K562 (cell line): ENCODE measurements at regions not wholly inside any gene's neighbourhood (a gene's known extent, or its start where the extent isn't known, plus 50 kb on each side); places are given as distances from the start of the nearest gene placed in this dataset.

Experiments used
- EZH2 ChIP-seq: IDR thresholded peaks from 2 replicates; pipeline ENCODE4 v1.6.1; 2012; ENCODE audit warnings: low read depth, mild to moderate bottlenecking, inconsistent platforms, low read length, borderline replicate concordance
- ZNF77 ChIP-seq: fragments of 250-450 bp; sonication (Bioruptor Pico); IDR thresholded peaks from 2 replicates; pipeline ENCODE4 v1.5.0; 2020
- TF ChIP-seq, protein P1 (sequence below), 2 experiments: fragments of 450-650 bp; IDR thresholded peaks; 2 replicates each; pipeline ENCODE4 v1.6.1; 2016; ENCODE audit warnings: mild to moderate bottlenecking in 2 of 2, borderline replicate concordance in 1 of 2, low read depth in 1 of 2, moderate library complexity in 1 of 2
- TF ChIP-seq, protein P2 (sequence below): fragments of 250-450 bp; sonication (Bioruptor Pico); IDR thresholded peaks from 2 replicates; pipeline ENCODE4 v1.5.0; 2021

DNA sequence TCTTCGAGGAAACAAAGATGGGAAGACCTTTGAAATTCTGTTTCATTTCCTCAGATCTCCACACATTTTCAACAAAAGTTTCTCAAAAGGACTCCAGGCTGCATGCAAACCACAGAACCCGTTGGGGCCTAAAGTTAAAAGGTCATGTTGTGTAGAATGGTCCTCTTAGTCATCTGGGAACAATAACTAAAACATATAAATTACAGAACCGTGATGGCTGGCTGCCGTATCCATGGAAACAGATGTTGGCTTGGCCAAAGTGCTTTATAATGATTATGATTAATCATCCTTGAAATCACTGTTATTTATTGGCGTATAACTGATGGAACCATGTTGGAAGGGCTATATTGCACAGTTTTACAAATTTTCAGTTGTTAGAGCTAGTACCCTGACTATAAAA is 182.8 kb upstream of the CRIM1 start (continued):
- TF ChIP-seq, protein P1, sequence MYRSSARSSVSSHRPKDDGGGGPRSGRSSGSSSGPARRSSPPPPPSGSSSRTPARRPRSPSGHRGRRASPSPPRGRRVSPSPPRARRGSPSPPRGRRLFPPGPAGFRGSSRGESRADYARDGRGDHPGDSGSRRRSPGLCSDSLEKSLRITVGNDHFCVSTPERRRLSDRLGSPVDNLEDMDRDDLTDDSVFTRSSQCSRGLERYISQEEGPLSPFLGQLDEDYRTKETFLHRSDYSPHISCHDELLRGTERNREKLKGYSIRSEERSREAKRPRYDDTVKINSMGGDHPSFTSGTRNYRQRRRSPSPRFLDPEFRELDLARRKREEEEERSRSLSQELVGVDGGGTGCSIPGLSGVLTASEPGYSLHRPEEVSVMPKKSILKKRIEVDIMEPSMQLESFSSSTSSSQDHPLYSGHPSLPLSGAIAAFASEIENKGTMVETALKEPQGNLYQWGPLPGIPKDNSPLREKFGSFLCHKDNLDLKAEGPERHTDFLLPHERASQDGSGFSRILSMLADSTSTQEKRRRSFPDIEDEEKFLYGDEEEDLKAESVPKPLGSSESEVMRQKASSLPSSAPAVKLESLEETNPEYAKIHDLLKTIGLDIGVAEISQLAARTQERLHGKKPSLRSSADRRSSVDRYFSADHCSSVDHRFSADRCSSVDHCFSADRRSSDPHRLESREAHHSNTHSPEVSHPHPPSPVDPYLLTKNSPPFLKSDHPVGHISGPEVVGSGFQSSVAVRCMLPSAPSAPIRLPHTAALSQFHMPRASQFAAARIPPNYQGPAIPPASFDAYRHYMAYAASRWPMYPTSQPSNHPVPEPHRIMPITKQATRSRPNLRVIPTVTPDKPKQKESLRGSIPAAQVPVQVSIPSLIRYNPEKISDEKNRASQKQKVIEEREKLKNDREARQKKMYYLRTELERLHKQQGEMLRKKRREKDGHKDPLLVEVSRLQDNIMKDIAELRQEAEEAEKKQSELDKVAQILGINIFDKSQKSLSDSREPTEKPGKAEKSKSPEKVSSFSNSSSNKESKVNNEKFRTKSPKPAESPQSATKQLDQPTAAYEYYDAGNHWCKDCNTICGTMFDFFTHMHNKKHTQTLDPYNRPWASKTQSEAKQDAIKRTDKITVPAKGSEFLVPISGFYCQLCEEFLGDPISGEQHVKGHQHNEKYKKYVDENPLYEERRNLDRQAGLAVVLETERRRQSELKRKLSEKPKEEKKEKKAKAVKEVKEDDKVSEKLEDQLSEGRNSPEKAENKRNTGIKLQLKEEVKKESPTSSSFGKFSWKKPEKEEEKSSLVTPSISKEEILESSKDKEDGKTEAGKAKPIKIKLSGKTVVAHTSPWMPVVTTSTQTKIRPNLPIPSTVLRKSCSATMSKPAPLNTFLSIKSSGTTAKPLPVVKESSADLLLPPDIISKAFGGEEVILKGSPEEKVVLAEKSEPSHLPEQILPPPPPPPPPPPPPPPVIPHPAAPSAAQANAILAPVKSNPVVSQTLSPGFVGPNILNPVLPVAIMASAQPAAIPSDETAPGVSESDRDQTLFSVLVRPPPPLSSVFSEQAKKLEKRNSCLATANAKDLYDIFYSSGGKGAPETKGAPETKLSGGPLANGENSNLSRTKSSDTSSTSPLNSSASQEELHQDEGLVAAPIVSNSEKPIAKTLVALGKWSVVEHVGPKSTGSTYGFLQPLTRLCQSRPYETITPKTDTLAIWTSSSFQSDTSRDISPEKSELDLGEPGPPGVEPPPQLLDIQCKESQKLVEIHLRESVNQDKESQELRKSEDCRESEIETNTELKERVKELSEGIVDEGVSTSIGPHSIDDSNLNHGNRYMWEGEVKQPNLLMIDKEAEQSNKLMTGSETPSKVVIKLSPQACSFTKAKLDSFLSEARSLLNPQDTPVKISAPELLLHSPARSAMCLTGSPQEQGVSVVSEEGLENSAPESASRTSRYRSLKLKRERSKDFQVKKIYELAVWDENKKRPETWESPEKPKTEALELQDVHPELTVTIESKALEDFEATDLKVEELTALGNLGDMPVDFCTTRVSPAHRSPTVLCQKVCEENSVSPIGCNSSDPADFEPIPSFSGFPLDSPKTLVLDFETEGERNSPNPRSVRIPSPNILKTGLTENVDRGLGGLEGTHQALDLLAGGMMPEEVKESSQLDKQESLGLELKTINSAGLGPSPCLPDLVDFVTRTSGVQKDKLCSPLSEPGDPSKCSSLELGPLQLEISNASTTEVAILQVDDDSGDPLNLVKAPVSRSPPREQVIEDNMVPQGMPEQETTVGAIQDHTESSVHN (IDR thresholded peaks at IDR 0.05; ENCODE audit: borderline replicate concordance in 1 of 2, low read depth in 1 of 2), result no peak
- no peak for TF ChIP-seq EZH2
- TF ChIP-seq ZNF77 (CRISPR knock-in tag), result no peak
- TF ChIP-seq, protein P2, sequence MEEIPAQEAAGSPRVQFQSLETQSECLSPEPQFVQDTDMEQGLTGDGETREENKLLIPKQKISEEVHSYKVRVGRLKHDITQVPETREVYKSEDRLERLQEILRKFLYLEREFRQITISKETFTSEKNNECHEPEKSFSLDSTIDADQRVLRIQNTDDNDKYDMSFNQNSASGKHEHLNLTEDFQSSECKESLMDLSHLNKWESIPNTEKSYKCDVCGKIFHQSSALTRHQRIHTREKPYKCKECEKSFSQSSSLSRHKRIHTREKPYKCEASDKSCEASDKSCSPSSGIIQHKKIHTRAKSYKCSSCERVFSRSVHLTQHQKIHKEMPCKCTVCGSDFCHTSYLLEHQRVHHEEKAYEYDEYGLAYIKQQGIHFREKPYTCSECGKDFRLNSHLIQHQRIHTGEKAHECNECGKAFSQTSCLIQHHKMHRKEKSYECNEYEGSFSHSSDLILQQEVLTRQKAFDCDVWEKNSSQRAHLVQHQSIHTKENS (CRISPR knock-in tag), result no peak
